Omental fat pad (tissue), 3 donors: ENCODE measurements at regions not wholly inside any gene's neighbourhood (a gene's known extent, or its start where the extent isn't known, plus 50 kb on each side); places are given as distances from the start of the nearest gene placed in this dataset.

Source experiments
- ATAC-seq: fragments of 150-250 bp; one replicate; pipeline ENCODE4 v1.9.1; 2016; ENCODE audit warnings: mild to moderate bottlenecking, moderate library complexity; ENCODE audit not compliant: low FRiP score
- DNase-seq: peaks from one replicate; pipeline ENCODE4 v3.0.0-alpha.2; 2019; ENCODE audit warnings: low spot score
- CTCF ChIP-seq, 3 donors: fragments of 450-650 bp; IDR thresholded peaks; one replicate each; pipeline ENCODE4 v1.5.1; 2016 to 2017; ENCODE audit warnings: antibody characterized with exemption in 3 of 3, mild to moderate bottlenecking in 3 of 3, moderate library complexity in 2 of 3

- TF ChIP-seq CTCF (IDR thresholded peaks at IDR 0.05) = no peak
- no peak for ATAC-seq
- DNase-seq = no peak
Observed at GRCh38 chr3:110139048-110139447, 801.7 kb upstream of the DPPA4 start.

GRCh38 chr3:110139821-110140220, 802.5 kb upstream of the DPPA4 start:
- TF ChIP-seq CTCF (IDR thresholded peaks at IDR 0.05) = no peak
- ATAC-seq = no peak
- DNase-seq = no peak

GRCh38 chr3:110149763-110150162, 812.4 kb upstream of the DPPA4 start:
- no peak for TF ChIP-seq CTCF (IDR thresholded peaks at IDR 0.05)
- ATAC-seq = no peak
- no peak for DNase-seq

- no peak for TF ChIP-seq CTCF (IDR thresholded peaks at IDR 0.05)
- no peak for ATAC-seq
Observed at GRCh38 chr3:110157221-110157620, 819.9 kb upstream of the DPPA4 start.

GRCh38 chr3:110164632-110165369, 827.5 kb upstream of the DPPA4 start:
- TF ChIP-seq CTCF (IDR thresholded peaks at IDR 0.05) = no peak
- no peak for DNase-seq
- no peak for ATAC-seq

More at GRCh38 chr3:110157221-110157620, 819.9 kb upstream of the DPPA4 start:
- DNase-seq = no peak

- no peak for TF ChIP-seq CTCF (IDR thresholded peaks at IDR 0.05)
- ATAC-seq (no peak), DNase-seq (no peak)
Observed at GRCh38 chr3:110165370-110165743, 828.0 kb upstream of the DPPA4 start.

- ATAC-seq (no peak), DNase-seq (no peak)
- TF ChIP-seq CTCF (IDR thresholded peaks at IDR 0.05) = no peak
Observed at GRCh38 chr3:110165753-110166152, 828.4 kb upstream of the DPPA4 start.
